Islet precursor cell (in vitro differentiated cells): ENCODE measurements at regions not wholly inside any gene's neighbourhood (a gene's known extent, or its start where the extent isn't known, plus 50 kb on each side); places are given as distances from the start of the nearest gene placed in this dataset.
"Not testable (repeated sequence)": the region's sequence is repeated elsewhere in the genome, so short reads cannot be mapped to it uniquely, and the experiment has no call there.

ENCODE experiments used
- DNase-seq: peaks from one replicate; pipeline ENCODE4 v3.0.0-alpha.2; 2018

GRCh38 chrX:55981603-55982002 is 250.6 kb upstream of the KLF8 start:
- DNase-seq: no peak

- no peak for DNase-seq
Observed at GRCh38 chrX:55996649-55997048, 235.5 kb upstream of the KLF8 start.

GRCh38 chrX:56000174-56000573 is 232.0 kb upstream of the KLF8 start:
- DNase-seq: no peak

GRCh38 chrX:56000729-56001128 is 231.4 kb upstream of the KLF8 start:
- no peak for DNase-seq

- DNase-seq: no peak
Observed at GRCh38 chrX:56025872-56026571, 206.1 kb upstream of the KLF8 start.

- DNase-seq: no peak
Observed at GRCh38 chrX:56026815-56027214, 205.3 kb upstream of the KLF8 start.

- no peak for DNase-seq
Observed at GRCh38 chrX:56029188-56029587, 203.0 kb upstream of the KLF8 start.

GRCh38 chrX:56029691-56030090 is 202.5 kb upstream of the KLF8 start:
- no peak for DNase-seq

GRCh38 chrX:56031409-56031808 is 200.7 kb upstream of the KLF8 start:
- DNase-seq: no peak

GRCh38 chrX:56033495-56034180 is 198.5 kb upstream of the KLF8 start:
- no peak for DNase-seq

GRCh38 chrX:56052673-56053330 is 179.4 kb upstream of the KLF8 start:
- not testable (repeated sequence) for DNase-seq

- no peak for DNase-seq
Observed at GRCh38 chrX:56057325-56057724, 174.8 kb upstream of the KLF8 start.

GRCh38 chrX:56066016-56066415 is 166.1 kb upstream of the KLF8 start:
- DNase-seq: no peak

- no peak for DNase-seq
Observed at GRCh38 chrX:56068274-56068758, 163.8 kb upstream of the KLF8 start.

GRCh38 chrX:56069299-56069931 is 162.7 kb upstream of the KLF8 start:
- no peak for DNase-seq

- peak; percentile 63 for DNase-seq
Observed at GRCh38 chrX:56089376-56089775, 142.8 kb upstream of the KLF8 start.

GRCh38 chrX:56099271-56099670 is 132.9 kb upstream of the KLF8 start:
- no peak for DNase-seq

GRCh38 chrX:56107320-56107719 is 124.8 kb upstream of the KLF8 start:
- DNase-seq: no peak

GRCh38 chrX:56113785-56114436 is 118.2 kb upstream of the KLF8 start:
- DNase-seq: peak; percentile 98

- DNase-seq: no peak
Observed at GRCh38 chrX:56114437-56114787, 117.7 kb upstream of the KLF8 start.

- DNase-seq: no peak
Observed at GRCh38 chrX:56120242-56120641, 111.9 kb upstream of the KLF8 start.

- DNase-seq: no peak
Observed at GRCh38 chrX:56125946-56126345, 106.2 kb upstream of the KLF8 start.

- DNase-seq: no peak
Observed at GRCh38 chrX:56130031-56130430, 102.1 kb upstream of the KLF8 start.
